ENCODE measurements at regions not wholly inside any gene's neighbourhood (a gene's known extent, or its start where the extent isn't known, plus 50 kb on each side); places are given as distances from the start of the nearest gene placed in this dataset.

DNA sequence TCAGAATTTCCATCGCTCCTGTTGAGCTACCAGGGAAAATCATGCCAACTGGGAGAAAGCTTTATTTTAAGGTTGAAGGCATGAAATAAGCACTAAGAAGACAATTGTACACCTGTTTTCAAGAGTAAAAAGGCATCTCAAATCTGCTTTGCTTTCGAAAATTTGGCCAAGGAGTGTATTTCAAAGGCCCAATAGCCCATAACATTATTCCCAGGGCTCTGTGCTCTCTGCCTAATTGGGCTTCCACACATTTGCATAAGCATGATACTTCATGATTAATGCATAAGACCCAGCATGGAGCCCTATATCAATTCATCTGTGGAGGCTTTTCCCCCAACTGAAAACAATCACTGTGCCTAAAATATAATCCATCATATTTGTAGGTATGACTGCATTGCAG is 258.5 kb downstream of the NOVA1 start:
- DNase-seq, result no peak
- Mint-ChIP-seq H3K27me3 (no peaks in the 10 kb centered on the region), H3K4me3 (no peak overlapping the region), H3K4me1 (no peaks in the 10 kb centered on the region), H3K36me3 (ENCODE audit: low read depth) (no peaks in the 10 kb centered on the region), H3K9me3 (peaks cover 3% of the 10 kb centered on the region), H3K27ac (no peak overlapping the region)
- ChIA-PET CTCF (no interaction called here), POLR2A (no interaction called here)

DNA sequence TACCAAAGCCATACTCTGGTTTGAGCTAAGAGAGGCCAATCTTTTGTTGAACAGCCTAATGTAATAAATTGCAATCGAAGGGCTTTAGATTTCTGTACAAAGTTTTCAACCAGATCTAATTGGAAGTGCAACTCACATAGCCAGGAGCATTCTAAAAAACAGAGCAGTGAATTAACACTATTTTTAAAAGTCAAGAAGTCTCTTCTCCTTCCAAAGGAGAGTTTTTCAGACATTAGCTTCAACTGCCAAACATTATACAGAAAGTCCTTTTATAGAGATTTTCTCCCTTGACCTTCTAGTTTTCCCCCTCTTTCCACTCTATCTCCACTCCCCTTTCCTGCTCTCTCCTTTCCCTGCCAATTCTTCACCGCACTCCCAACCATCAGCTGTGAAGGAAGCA is 259.6 kb downstream of the NOVA1 start:
- Mint-ChIP-seq H3K4me3 (no peak overlapping the region), H3K9me3 (peaks cover 3% of the 10 kb centered on the region), H3K27me3 (no peaks in the 10 kb centered on the region), H3K36me3 (ENCODE audit: low read depth) (no peaks in the 10 kb centered on the region), H3K4me1 (no peaks in the 10 kb centered on the region), H3K27ac (no peak overlapping the region)
- CTCF ChIA-PET, result no interaction called here
- DNase-seq, result no peak
- POLR2A ChIA-PET, result no interaction called here

DNA sequence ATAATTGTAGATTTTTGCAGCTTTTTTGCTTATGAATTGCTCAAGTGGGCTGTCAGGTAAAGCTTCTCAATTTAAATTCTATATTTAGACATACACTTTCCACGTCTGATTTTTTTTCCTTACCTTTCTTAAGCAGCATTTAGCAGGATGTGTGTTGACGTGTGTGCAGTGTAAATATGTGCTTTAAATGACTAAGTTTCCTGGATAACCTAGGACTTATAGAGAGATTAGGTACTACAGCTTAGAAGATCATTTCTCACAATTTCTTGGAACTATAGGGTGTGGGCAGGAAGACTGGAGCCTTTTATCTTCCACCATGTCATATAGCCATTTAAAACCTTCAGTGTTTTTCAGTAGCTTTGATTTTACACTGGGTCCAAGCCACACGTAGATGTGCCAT is 263.5 kb downstream of the NOVA1 start:
- no peak overlapping the region for H3K4me3 Mint-ChIP-seq

DNA sequence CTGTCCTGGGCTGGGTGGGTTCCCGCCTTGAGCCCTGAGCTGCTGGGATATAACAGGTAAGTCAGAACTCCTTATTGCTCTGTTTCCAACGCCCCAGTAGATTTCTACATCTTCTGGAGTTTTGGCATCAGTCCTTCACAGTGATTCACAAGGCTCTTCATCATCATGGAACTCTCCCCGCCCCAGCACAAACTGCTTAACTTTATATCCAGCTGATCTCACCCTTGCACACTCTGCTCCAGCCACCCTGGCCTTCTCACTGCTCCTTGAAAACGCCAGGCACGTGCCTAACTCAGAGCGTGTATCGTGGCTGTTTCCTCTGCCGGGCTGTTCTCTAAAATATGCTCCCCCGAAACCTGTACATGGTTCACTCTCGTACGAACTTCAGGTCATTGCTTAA is 264.9 kb downstream of the NOVA1 start:
- no peak overlapping the region for H3K27ac Mint-ChIP-seq
- DNase-seq, result no peak
- H3K9me3 Mint-ChIP-seq, result peaks cover 3% of the 10 kb centered on the region
- no peaks in the 10 kb centered on the region for H3K27me3 Mint-ChIP-seq
- ChIA-PET CTCF (no interaction called here), POLR2A (no interaction called here)
- no peaks in the 10 kb centered on the region for H3K4me1 Mint-ChIP-seq
- H3K4me3 Mint-ChIP-seq, result no peak overlapping the region
- H3K36me3 Mint-ChIP-seq (ENCODE audit: low read depth), result no peaks in the 10 kb centered on the region

More for the DNA sequence above, 263.5 kb downstream of the NOVA1 start:
- Mint-ChIP-seq H3K9me3 (peaks cover 3% of the 10 kb centered on the region), H3K36me3 (ENCODE audit: low read depth) (no peaks in the 10 kb centered on the region), H3K27ac (no peak overlapping the region), H3K4me1 (no peaks in the 10 kb centered on the region), H3K27me3 (no peaks in the 10 kb centered on the region)
- ChIA-PET CTCF (no interaction called here), POLR2A (no interaction called here)
- no peak for DNase-seq

DNA sequence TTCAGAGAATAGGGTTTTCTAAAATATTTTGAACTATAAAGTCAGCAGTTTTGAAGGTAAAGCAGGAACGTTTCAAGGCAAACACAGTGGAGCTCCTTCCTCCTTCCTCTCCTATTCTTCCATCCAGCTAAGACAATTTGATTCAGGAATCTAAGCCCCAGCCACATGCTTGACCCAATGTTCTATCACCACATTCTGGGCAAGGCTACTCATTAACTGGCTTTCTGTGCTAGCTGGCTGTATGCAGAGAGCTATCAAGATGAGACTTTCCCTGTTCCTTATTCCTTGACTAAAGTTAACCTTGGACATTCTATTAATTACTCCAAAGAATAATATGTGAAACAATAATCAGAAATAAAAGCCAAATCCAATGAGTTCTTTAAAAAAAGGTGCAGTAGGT is 266.9 kb downstream of the NOVA1 start:
- no peak for DNase-seq
- H3K27me3 Mint-ChIP-seq, result no peaks in the 10 kb centered on the region
- POLR2A ChIA-PET, result no interaction called here
- H3K36me3 Mint-ChIP-seq (ENCODE audit: low read depth), result no peaks in the 10 kb centered on the region
- CTCF ChIA-PET, result no interaction called here
- no peaks in the 10 kb centered on the region for H3K4me1 Mint-ChIP-seq
- peaks cover 3% of the 10 kb centered on the region for H3K9me3 Mint-ChIP-seq
- H3K4me3 Mint-ChIP-seq, result no peak overlapping the region
- H3K27ac Mint-ChIP-seq, result no peak overlapping the region

DNA sequence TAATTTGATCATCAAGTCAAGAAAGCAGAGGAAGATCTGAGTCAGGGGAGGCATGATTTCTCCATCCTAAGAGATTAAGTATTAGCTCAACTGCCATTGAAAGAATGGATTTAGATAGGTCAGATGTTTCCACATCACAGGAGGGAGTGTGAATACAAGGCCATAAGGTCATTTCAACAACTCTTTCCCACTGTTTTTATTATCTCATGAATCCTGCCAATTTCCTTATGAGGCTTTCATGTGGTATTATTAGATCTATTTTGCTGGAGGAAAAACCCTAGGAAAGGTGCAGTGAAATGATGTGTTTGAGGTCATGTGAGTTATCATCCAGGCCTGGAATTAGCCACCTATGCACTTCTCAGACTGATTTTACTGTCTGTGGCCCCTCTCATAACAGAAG is 269.0 kb downstream of the NOVA1 start:
- ChIA-PET POLR2A (no interaction called here), CTCF (no interaction called here)
- Mint-ChIP-seq H3K4me1 (no peaks in the 10 kb centered on the region), H3K36me3 (ENCODE audit: low read depth) (no peaks in the 10 kb centered on the region), H3K27ac (no peak overlapping the region), H3K4me3 (no peak overlapping the region), H3K27me3 (no peaks in the 10 kb centered on the region), H3K9me3 (no peaks in the 10 kb centered on the region)
- no peak for DNase-seq

DNA sequence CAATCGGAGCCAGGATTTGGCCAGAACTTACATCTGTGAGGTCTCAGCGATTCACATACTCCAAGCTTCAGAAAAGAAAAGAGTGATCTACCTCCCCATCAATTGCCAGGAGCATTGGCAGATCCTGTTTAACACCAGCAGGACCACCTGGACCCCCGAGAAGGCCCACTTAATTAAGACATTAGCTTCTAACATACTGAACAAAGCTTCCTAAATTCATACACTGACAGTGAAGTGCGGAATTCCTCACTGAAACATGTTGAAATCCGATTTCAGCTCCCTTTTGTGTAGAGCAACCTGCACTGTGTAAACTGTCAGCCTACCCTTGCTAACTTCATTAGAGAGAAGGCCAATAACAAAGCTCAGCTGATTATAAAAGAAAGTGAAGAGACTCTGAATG is 274.0 kb downstream of the NOVA1 start:
- DNase-seq, result no peak
- H3K4me3 Mint-ChIP-seq, result no peak overlapping the region
- H3K36me3 Mint-ChIP-seq (ENCODE audit: low read depth), result no peaks in the 10 kb centered on the region
- peaks cover 3% of the 10 kb centered on the region for H3K9me3 Mint-ChIP-seq
- no peaks in the 10 kb centered on the region for H3K4me1 Mint-ChIP-seq
- no peaks in the 10 kb centered on the region for H3K27me3 Mint-ChIP-seq
- ChIA-PET CTCF (interaction anchor here (0.6 kb wide), 1 partner anchor 247 kb away, joined by 4 read pairs; no protein-coding TSS in a partner anchor), POLR2A (no interaction called here)
- H3K27ac Mint-ChIP-seq, result no peak overlapping the region

DNA sequence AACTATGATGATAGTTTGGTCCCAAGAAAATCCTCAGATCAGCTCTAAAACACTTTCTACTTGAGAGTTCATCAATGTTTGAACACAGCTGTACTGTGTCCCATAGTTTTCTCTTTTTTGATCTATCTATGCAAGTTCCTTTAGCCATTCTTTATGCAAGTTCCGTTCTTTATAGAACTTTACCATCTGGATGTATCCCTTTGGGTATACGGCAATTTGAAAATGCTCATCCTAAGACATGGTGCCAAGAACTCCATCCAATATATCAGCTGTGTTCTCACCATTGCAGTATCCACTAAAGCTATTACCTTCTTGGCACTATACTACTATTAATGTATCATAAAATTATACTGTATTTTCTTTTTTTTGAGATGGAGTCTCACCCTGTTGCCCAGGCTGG is 276.9 kb downstream of the NOVA1 start:
- no peaks in the 10 kb centered on the region for H3K36me3 Mint-ChIP-seq (ENCODE audit: low read depth)
- peaks cover 3% of the 10 kb centered on the region for H3K9me3 Mint-ChIP-seq
- no peak for DNase-seq
- no peaks in the 10 kb centered on the region for H3K4me1 Mint-ChIP-seq
- H3K27me3 Mint-ChIP-seq, result no peaks in the 10 kb centered on the region
- CTCF ChIA-PET, result no interaction called here
- POLR2A ChIA-PET, result no interaction called here
- H3K4me3 Mint-ChIP-seq, result no peak overlapping the region
- no peak overlapping the region for H3K27ac Mint-ChIP-seq

DNA sequence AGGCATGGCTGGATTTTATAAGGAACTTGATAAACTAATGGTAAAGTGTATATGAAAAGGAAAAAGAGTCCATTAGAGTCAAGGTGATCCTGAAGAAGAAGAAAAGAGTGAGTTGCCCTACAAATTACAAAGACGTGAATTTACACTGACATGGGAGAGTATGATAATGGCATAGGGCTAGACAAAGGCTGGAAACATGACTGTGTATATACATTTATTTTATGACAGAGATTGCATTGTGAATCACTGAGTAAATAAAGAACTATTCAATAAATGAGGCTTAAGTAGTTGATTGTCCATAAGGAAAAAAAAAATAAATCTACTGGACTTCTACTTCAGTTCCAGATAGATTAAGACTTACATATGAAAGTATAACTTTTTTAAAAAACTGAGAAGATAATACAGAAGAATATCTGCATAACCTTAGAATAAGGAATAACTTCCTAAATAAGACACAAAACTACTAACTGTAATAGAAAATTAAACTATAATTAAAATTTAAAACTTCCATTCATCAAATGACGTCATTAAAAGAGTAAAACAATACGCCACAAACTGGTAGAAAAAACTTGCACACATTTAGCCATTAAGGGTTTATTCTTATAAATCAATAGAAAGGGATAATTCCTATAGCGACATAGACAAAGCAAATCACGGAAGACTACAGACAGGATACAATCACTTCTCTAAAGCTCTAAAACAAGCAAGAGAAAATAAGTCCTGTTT is 278.5 kb downstream of the NOVA1 start:
- Mint-ChIP-seq H3K27ac (no peak overlapping the region), H3K9me3 (peaks cover 6% of the 10 kb centered on the region), H3K4me1 (no peaks in the 10 kb centered on the region), H3K27me3 (no peaks in the 10 kb centered on the region), H3K4me3 (no peak overlapping the region), H3K36me3 (ENCODE audit: low read depth) (no peaks in the 10 kb centered on the region)
- POLR2A ChIA-PET, result no interaction called here
- CTCF ChIA-PET, result no interaction called here
- DNase-seq, result no peak

DNA sequence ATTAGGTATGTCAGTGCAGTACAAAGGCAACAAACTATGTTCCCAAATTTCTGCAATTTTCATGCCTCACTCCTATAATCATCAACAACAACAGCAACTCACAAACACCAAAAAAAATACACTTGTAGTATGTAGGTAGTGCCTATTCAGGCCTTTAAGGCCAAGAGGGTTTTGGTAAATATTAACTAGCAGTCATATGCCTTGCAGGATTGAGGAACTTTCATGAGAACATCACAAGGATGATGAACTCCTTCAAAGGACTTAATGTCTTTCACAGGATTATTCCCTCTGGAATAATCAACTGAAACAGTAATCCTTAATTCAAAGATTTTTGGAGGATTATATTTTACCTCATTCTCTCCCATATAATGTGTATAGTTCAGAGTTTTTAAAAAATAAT is 293.8 kb downstream of the NOVA1 start:
- H3K4me1 Mint-ChIP-seq, result no peaks in the 10 kb centered on the region
- POLR2A ChIA-PET, result no interaction called here
- CTCF ChIA-PET, result no interaction called here
- DNase-seq, result no peak
- H3K9me3 Mint-ChIP-seq, result peaks cover 17% of the 10 kb centered on the region
- H3K27me3 Mint-ChIP-seq, result no peaks in the 10 kb centered on the region
- no peaks in the 10 kb centered on the region for H3K36me3 Mint-ChIP-seq (ENCODE audit: low read depth)
- H3K4me3 Mint-ChIP-seq, result no peak overlapping the region
- no peak overlapping the region for H3K27ac Mint-ChIP-seq

DNA sequence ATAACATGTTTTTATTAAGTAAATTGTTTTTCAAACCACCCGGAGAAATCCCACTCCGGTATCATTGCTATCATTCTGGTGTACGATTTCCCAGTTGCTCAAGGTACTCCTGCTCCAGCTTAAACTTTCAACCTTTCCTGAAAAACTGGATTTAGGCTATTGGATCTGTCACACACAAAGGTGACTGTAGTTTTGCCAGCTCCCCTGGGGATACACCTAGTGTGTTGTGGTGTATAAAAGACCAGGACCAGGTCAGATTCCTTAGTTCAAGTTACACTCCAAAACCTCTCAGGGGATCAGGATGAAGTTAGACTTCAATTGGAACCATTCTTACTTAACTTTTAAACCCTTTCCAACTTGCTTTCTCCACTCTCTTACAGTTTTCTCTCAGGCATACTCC is 303.9 kb downstream of the NOVA1 start:
- DNase-seq, result no peak
- Mint-ChIP-seq H3K4me1 (no peaks in the 10 kb centered on the region), H3K9me3 (peaks cover 6% of the 10 kb centered on the region), H3K36me3 (ENCODE audit: low read depth) (no peaks in the 10 kb centered on the region), H3K27me3 (no peaks in the 10 kb centered on the region), H3K4me3 (no peak overlapping the region), H3K27ac (no peak overlapping the region)
- ChIA-PET POLR2A (no interaction called here), CTCF (no interaction called here)

DNA sequence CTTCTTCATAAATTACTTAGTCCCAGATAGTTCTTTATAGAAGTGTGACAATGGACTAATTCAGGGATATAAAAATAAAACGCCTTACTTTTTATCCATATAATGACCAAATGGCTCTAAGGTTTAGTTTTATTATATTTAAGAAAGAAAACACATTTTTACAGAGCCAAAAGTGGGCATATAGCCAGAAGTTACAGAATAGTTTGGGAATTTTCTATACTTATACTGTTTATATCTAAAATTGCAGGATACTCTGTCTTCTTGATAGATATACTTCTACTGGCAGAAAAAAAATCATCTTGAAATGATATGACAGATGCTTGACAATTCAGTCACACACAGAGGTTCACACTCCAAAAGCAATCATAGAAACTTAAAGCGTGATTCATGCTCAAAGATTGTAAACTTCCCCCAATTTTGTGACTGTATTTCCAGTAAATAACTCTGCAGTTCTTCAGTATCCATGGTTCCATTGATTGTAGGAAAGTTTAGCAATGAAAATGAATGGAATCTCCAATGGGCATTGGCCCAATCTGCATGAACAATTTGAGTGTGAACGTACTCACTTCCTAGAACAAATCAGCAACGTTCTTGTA is 307.8 kb downstream of the NOVA1 start:
- ChIA-PET CTCF (no interaction called here), POLR2A (no interaction called here)
- Mint-ChIP-seq H3K27me3 (no peaks in the 10 kb centered on the region), H3K4me1 (no peaks in the 10 kb centered on the region), H3K9me3 (peaks cover 6% of the 10 kb centered on the region), H3K27ac (no peak overlapping the region), H3K4me3 (no peak overlapping the region), H3K36me3 (ENCODE audit: low read depth) (no peaks in the 10 kb centered on the region)
- DNase-seq, result no peak

DNA sequence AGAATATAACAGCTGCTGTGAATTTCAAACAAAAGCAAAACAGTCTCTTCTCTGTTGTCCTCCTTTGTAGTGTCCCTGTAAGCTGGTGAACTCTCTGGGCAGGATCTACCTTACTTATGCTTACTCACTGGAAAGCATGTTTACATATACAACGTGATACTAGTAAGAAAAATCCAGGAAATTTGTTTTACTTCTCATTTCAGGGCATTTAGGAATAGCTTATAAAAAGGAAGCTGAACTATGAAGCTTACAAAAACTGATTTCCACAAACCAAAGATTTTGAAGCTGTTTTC is 311.0 kb downstream of the NOVA1 start:
- H3K36me3 Mint-ChIP-seq (ENCODE audit: low read depth), result no peaks in the 10 kb centered on the region
- no peak for DNase-seq
- no peaks in the 10 kb centered on the region for H3K4me1 Mint-ChIP-seq
- H3K27me3 Mint-ChIP-seq, result no peaks in the 10 kb centered on the region
- H3K9me3 Mint-ChIP-seq, result peaks cover 4% of the 10 kb centered on the region
- POLR2A ChIA-PET, result no interaction called here
- no peak overlapping the region for H3K27ac Mint-ChIP-seq
- CTCF ChIA-PET, result no interaction called here
- no peak overlapping the region for H3K4me3 Mint-ChIP-seq

DNA sequence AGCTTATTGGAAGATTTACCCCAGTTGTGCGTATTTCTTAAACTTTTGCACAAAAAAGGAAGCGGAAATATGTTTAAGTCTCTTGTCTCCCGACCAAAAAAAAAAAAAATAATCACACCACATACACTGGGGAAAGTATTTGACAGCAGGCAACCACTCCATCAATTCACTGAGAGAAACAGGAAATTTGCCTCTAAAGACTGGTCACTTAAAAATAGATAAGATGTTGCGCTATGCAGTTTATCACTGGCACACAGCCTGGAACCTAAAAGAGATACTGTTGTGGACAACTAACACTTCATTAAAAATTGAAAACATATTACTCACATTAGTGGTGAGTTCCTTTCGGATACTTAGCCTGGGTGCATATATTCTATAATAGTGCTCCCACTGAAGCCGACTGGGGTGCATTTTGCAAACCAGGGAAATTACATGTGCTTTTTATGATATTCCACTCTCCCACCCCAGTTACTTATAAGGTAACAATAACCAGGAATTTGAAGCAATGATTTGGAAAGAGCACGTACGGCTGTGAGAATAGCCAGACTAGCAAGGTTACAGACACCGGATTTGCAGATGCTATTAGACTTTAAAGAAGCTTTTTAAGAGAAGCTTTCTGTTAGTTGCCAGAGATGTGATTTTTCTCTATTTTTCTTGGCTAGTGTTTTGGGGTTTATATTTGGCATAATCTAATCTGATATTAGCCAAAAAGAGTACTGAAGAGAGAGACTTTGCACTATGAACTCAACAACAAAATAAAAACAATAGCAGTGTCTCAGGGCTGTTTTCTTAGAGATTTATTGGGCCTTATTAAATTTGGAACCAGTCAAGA is 311.5 kb downstream of the NOVA1 start:
- CTCF ChIA-PET, result no interaction called here
- POLR2A ChIA-PET, result no interaction called here

More for the DNA sequence above, 311.5 kb downstream of the NOVA1 start:
- DNase-seq, result no peak
- no peak overlapping the region for H3K4me3 Mint-ChIP-seq
- H3K36me3 Mint-ChIP-seq (ENCODE audit: low read depth), result no peaks in the 10 kb centered on the region
- peaks cover 3% of the 10 kb centered on the region for H3K9me3 Mint-ChIP-seq
- no peak overlapping the region for H3K27ac Mint-ChIP-seq
- H3K27me3 Mint-ChIP-seq, result no peaks in the 10 kb centered on the region
- H3K4me1 Mint-ChIP-seq, result no peaks in the 10 kb centered on the region
